ENCODE measurements at regions not wholly inside any gene's neighbourhood (a gene's known extent, or its start where the extent isn't known, plus 50 kb on each side); places are given as distances from the start of the nearest gene placed in this dataset.

DNA sequence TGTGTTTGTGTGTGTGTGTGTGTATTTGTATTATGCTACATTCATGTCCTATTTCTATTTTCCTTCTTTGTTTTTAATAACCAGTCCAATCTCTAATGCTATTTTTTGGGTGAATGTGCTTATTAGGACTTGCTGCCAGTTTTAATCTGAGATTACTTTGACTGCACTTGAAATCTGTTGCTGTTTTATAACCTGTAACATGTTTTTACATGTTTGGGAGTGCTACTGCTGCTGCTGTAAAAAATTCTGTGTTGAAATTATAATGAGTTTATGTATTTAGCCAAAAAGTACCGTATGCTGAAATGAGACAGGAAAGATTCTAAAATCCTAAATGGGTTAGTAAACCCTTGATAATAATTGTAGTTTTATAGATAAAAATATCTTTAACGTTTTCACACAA is 104.7 kb upstream of the SSBP2 start:
- no peak for DNase-seq

DNA sequence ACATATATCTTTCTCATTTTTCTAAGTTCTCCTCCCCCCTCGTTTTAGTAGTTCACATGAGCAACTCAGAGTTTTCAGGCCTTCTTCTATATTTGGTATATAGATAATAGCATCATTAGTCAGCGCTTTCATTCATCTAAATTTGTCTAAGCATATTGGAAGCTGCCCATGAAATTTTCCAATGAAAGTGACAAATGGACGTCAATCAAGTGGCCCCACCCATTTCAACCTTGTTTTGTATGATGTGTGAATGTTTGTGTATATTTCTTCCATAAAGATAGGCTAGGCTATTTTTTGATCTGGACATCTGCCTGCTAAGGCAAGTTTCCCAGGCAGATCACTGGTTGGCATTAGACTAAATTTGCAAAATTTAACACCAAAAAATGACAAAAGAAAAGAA is 104.0 kb upstream of the SSBP2 start:
- no peak for DNase-seq

DNA sequence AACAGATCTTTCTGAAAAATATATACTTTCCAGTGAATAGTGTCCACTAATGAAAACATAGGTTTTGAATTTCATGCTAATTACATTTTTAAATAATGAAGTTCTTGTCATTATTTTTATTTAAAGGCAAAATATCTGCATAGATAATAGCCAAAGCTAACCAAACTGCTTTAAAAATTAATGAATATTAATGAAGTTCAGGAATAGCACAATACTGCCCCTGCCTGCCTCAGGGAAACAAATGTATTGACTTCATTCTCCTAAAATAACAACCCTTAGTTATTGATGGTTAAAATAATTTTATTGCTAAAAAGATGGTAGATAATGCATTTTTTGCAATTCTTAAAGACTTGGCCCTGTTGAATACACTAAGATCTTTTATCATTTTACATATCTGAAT is 103.6 kb upstream of the SSBP2 start:
- no peak for DNase-seq

DNA sequence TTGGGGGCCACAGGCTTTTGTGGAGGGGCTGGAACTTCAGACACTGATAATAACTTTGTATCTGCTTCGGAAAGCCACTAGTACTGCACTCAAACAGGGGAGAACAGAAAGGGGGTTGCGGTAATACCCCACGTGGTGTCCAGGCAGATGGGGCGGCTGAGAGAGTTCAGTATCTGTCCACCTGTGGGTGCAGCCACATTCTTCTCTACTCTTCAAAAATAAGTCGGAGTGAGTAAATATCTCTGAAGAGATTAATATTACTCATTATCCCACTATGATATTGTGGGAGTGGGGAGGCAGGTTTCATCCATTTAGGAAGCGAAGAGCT is 102.1 kb upstream of the SSBP2 start:
- DNase-seq: no peak

DNA sequence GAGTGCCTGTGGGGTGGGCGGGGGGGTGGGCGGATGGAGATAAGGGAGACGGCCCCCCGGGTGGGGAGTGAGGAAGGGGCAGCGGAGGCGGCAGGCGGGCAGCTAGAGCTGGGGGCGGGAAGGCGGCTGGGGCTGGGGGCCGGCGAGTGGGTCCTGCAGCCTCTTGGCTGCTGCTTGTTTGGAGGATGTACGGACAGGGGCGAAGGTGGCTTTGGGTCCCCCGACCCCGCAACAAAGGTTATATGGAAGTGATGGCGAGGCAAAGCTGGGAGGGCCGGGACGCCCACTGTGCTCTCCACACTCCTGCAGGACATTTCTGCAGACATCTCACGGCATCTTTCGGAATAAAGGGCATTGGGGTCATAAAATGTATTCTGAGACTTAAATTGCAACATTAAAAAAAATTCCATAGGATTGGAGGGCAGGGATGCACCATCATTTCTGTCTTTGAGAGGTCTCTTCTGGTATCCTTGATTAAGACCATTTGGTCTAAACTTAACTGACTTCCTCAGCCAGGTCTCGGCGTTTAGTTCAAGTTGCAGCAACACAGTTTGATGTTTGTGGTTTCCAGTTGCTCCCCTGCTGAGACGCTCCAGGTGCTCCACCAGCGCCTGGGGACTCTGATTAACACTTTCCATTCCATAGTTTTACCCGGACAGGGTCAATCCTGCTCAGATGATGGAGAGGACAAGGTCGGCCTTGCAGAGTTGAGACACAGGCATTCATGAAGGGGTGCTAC is 101.6 kb upstream of the SSBP2 start:
- DNase-seq: no peak

DNA sequence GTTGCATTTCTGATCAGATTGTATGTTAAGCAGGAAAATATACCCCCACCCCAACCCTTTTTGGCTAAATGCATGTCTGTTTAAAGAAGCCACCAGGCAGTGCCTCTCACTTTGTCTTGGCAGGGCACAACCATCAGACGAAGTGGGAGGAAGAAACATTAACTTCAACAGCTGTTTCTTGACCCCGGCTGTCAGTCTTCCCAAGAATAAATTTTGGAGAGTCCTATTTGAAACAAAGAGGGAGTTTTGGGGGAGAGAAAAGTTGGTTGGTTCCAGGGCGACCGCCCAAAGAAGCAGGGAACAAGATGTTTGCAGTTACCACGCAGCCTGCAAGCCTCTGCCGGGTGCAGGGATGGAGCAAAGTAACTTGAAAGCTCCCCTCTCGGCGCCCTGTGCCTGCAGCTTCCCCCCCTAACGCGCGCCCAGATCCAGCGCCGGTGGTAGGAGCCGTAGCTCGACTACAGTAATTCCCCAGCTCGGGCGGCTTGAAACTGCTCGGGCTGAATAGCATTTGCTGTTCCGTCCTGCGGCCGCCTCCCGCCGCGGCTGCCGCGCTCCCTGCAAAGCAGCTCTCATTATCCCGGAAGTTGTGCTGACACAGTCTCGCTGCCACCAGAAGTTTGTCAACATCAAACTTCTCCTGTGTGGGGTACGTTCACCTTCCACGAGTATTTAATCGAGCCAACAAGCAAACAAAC is 100.7 kb upstream of the SSBP2 start:
- DNase-seq: peak; percentile 75

DNA sequence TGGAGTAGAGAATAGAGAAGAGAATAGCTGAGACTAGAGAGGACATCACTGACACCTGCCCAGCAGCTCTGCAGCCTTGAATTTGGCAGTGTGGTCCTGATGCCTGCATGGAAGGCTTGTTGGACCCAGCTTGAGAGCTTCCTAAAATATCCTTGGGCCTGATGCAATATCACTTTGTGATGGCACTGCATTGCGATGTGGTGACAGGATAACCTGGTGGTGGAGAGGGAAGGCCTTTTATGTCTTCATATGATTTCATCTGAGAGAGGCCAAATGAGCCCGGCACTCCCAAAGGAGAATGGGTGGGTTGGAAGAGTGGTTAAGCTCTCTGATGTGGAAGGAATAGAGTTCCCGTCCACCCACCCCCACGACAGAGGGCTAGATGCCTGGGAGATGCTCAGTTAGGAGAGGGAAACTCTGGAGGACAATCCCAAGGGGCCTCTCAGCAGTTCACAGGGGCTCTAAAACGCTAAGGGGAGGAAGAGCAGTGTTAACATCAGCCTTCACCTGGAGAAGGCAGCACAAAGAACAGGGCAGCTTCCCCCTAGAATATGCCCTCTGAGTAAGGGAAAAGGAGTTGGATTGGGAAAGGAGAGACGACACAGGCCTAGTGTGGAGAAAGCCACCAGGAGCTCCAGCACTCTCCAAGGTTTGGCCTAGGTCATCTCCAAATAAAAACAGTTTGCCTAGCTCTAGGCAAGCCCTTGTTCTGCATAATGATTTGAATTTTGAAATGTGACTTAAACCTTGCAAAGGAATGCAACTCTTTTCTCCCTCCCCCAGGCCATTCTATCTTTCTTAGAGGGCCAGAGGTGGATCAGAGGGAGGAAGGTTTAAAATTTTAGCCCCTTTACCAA is 99.8 kb upstream of the SSBP2 start:
- no peak for DNase-seq

DNA sequence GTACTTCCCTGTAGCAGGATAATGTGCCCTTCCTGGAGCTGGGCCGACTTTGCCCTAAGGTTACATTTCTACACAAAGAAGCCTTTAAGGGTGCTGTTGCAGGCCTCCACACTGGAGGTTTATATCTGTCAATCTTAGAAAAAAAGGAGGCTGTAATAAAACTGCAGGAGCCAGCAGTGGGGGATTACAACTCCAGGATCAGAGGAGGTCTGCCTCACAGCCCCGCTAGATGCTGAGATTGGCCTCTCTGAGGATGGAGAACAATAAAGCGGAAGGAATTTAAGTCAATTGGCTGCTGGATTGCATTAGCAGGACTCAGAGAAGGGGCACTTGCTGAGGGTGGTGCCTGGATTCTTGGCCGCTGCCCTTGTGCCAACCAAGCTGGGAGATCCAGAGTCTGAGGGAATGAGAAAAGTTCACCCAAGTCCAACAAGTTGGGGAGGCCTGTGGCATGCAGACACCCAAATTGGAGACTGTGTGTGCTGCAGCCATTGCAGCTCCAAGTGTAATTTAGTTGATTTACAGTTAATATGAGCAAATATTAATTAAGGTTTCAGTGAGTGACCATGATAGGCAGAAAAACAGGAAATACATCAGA is 99.0 kb upstream of the SSBP2 start:
- DNase-seq: no peak

DNA sequence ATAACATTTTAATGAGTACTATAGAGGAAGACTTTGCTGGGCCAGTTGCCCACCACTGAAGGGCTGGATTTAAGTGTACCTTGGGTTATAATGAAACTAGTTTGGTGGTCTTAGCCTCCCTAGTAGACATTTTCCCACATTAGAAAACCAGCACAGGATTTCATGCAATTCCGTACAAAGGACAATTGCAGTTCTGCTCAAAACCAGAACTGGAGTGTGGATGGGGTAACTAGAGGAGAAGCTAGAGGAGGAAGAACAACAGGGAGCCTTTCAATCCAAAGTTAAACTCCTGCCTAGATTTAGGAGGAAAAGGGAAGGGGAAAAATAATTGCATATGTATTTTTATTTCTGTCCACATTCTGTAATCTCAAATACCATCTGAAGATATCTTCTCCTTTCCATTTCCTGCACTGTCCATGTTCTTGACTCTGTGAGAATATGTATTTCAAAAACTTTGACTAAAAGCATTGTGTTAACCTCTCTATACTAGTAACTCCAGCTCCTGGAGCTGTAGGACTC is 97.5 kb upstream of the SSBP2 start:
- no peak for DNase-seq

DNA sequence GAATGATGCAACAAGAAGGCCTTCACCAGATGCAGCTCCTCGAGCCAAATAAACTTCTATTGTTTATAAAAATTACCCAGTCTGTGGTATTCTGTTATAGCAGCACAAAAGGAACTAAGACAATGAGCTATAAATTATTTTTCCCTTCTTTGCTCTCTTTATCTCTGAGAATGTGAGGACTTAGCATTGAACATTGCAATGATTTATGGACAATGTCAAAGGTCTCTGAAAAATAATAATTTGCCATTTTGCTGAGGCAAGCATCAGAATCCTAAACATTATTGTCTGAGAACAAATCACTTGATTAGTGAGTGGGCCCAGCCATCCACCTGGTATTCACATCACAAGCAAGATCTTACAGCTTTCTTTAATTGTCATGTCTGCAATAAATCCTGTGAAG is 95.4 kb upstream of the SSBP2 start:
- DNase-seq: no peak

DNA sequence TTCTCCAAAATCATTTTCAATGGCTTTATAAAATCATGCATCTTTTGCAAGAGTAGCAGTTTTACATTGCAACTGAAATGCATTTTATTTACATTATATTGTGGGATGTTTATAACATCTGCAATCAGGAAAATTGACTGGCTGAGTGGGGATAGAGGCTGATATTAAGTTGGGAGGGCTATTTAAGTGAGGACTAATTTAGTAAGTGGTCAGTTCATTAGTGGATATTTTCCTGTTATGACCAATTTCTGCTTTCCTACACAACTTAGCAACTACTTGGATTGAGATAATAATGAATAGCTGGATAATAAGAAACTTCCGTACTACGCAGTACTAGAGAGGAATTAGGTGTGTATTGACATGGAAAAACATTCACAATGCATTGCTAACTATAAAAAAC is 92.9 kb upstream of the SSBP2 start:
- DNase-seq: no peak

DNA sequence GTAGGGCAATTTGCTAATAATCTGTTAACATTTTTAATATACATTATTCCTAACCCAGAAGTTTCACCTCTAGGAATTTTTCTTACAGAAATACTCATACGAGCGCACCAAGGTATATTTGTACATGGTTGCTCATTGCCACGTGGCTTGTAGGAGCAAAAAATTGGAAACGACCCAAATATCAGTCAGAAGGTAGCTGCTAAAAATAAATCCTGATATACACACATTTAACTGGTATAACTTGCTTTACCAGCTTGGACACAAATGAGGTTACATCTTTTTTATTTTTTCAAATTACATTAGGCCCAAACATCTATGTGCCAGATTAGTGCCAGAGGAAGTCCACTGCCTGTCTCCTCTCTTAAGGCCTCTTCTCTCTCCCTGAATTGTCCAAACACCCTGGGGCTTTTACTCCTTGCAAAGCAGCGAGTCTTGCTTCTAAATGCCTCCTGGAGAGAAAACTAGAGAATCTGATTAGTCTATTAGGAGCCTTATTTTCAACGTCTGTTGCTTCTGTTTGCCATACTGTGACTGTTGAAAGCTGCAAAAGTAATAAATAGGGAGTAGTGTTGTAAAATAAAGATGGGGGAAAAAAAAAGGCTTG is 92.0 kb upstream of the SSBP2 start:
- no peak for DNase-seq

DNA sequence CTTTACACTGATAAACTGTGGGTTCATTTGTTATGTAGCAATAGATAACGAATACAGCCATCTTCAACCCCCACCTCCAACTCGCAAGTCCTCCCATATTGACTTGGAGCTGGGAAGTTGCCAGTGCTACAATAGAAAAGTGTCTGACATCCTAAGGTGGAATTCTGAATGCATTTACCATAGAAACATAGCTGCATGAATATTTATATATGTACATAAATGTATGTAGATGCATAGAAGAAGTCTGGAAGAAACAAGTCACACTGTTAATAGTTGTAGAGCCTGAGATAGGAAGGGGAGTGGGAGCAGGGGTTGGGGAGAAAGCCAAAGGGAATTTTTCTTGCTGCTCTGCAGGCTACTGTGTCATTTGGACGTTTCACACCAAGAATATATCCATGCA is 88.1 kb upstream of the SSBP2 start:
- no peak for DNase-seq

DNA sequence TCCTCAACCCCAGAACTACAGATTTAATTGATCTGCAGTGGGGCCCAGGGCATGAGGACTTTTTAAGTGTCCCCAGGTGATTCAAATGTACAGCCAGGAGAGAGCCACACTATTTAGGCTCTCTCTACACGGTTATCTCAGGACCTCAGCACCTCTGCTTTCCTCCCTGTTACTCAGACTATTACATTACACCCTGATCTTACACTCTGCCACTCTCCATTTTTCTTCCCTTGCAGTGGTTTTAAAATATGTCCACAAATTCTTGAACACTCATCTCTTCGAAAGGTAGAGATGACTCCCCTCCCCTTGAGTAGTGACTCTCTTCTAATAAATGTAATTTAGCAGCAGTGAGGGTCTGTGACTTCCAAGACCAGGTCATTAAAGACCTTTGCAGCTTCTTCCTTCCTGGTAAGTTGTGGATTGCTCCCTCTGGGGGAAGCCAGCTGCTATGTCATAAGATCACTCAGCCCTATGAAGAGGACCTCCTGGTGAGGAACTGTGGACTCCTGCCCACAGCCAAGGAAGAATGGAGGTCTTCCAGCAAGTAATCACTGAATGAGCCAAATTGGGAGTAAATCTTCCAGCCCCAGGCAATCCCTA is 87.5 kb upstream of the SSBP2 start:
- no peak for DNase-seq

DNA sequence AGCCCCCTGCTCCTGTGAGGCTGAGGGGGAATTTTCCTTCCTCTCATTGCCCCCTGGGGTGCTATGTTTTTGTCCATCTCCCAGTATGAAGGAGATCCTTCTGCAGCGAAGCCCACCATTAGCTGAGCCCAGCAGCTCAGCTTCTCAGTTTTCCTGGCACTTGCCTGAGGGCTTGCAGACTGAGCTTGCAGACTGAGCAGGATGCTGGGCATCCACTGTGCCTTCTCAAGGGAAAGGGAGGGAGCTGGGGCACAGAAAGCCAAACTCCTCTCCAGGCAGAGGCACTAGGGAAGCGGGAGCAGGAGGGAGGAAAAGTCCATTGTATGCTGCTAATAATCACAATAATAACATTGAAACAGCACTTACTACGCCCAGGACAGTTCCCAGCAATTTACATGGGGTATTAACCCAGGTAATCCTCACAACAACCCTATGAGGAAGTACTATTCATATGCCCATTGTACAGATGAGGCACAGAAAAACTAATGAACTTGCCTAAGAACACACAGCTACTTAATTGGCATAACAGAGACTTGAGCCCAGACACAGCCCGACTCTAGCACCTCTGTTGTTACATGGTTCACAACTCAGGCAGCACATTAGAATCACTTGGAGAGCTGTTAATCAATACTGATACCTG is 86.9 kb upstream of the SSBP2 start:
- no peak for DNase-seq

DNA sequence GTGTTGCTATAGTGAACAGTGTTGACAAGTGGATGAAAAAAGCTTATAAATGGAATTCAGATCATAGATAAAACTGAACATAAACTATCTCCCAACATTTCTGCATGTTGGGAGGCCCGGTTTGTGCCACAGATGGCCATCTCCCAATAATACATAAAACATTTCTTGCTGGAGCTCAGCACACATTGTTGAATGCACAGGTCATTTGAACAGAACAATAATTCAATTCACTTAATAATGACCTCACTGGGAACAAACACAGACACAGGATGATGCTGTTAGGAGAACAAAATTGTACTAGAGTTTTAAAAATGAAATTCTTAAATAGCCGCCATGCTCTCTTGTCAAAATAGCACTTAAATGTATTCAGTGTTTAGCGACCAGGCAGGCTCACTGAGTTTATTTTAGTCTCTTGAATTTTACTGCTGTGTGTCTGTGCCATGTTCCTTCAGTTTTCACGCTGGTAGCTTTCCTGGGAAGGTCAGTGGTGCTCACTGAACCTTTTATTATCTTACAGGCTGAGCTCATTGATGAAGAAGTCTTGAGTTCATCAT is 85.0 kb upstream of the SSBP2 start:
- no peak for DNase-seq

DNA sequence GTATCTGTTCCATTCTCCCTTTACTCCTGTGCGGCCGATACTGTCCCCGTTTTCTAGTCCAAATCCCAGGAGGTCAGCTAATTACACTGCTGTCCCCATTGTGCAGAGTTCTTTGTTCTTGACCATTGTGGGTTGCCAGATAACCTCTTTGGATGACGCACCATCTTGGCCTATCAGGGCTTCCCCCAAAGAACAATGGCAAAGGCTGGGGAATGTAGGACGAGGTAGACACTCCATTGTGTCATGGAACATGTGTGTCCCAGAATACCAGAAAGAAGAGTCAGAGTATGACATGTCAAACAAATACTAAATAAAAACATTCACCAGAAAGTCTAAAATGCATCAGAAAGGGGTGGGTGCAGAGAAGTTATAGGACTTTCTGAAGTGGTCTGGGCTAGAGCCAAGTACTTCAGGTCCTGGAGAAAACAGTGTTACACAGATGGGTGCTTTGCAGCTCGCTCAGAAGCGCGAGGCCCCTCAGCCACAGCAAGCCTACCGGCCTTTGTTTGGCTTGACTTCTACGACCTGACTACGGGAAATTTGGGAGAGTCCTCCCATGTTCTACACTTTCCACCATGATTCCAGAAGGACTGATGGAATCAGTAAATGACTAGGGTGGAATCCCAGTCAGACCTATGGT is 83.2 kb upstream of the SSBP2 start:
- DNase-seq: no peak

DNA sequence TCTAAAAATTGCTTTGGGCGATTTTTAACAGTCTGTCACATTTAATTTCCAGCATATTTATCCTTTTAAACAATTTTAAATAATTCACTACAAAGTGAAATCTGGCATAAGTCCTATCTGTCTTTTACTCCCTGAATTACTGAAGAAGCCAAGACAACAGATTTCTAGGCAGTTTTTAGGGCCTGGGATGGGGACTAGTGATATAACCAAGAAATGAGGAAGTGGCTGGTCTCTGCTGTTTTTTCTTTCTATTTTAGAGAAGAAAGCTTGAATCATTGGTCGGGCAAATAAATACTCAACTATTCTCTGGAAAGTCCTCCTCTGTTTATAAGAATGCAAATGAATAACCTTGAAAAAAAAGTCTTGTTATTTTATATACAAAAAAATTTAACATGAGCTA is 79.7 kb upstream of the SSBP2 start:
- no peak for DNase-seq

DNA sequence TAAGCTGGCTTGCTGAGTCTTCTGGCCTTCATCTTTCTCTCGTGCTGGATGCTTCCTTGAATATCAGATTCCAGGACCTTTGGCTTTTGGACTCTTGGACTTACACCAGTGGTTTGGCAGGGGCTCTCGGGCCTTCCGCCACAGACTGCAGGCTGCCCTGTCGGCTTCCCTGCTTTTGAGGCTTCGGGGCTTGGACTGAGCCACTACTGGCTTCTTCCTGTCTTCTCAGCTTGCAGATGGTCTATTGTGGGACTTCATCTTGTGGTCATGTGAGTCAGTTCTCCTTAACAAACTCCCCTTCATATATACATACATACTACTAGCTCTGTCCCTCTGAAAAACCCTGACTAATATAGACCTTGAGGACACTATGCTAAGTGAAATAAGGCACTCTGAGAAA is 78.3 kb upstream of the SSBP2 start:
- DNase-seq: no peak

DNA sequence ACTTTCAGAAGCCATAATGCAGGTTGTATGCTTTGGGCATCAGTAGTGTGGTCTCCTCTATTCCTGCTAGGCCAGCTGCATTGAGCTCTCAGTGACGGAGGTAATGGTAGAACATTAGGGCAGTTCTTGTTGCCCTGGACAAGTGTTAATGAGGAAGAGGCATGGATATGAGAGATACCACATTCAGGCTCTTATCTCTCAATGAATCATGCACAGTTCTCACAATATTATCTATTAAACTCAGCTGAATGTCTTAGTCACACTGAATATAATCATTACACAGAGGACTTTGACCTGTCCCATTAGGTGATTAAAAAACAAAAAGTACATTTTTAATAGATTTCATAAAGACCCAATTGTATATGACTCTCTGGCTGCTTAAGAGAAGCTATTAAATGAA is 76.6 kb upstream of the SSBP2 start:
- no peak for DNase-seq

DNA sequence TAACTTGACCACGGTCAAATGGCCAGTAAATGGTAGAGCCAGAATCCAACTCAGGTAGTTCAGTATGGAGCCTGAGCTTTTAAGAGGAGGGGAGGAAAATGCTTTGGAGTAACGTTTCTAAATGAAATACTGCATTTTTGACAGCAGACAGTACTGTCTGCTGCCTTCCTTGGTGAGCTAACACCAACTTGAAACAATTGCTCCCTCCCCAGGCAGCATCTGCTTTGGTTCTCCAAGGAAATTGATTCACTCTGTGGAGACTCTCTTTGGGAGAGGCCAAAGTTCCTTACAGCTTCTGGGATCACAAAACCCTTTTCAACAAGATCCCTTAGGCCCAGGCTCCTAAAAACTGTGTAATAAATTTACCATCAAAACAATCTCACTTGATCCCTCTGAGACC is 75.2 kb upstream of the SSBP2 start:
- no peak for DNase-seq

All from activated T-cell treated with anti-CD3 and anti-CD28 coated beads for 4 hours (primary cell).